ENCODE measurements at regions not wholly inside any gene's neighbourhood (a gene's known extent, or its start where the extent isn't known, plus 50 kb on each side); places are given as distances from the start of the nearest gene placed in this dataset.

DNA sequence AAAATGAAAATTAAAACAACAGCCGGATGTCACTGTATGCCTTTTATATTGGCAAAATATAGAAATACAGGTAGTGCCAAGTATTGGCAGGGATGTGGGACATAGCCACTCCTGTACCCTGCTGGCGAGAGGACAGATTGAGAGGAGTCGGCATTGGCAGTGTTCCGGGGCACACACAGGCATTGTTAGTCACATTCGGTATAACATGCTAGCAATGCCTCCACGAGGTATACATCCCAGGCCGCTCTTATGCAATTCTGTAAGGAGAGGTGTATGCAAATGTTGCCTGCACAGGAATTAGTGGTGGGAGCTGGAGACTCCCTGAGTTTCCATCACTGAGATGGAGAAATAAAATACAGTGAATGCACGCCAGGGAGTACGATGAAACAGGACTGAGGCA, 99.4 kb upstream of the DLG1 start:
- TF ChIP-seq, protein P1, sequence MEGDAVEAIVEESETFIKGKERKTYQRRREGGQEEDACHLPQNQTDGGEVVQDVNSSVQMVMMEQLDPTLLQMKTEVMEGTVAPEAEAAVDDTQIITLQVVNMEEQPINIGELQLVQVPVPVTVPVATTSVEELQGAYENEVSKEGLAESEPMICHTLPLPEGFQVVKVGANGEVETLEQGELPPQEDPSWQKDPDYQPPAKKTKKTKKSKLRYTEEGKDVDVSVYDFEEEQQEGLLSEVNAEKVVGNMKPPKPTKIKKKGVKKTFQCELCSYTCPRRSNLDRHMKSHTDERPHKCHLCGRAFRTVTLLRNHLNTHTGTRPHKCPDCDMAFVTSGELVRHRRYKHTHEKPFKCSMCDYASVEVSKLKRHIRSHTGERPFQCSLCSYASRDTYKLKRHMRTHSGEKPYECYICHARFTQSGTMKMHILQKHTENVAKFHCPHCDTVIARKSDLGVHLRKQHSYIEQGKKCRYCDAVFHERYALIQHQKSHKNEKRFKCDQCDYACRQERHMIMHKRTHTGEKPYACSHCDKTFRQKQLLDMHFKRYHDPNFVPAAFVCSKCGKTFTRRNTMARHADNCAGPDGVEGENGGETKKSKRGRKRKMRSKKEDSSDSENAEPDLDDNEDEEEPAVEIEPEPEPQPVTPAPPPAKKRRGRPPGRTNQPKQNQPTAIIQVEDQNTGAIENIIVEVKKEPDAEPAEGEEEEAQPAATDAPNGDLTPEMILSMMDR (IDR thresholded peaks at IDR 0.05 in 4 of 5, conservative IDR thresholded peaks at IDR 0.05 in 1 of 5): no peak
- TF ChIP-seq POLR2A (IDR thresholded peaks at IDR 0.05): no peak

All from gastrocnemius medialis (tissue), 4 donors.